ENCODE measurements at regions not wholly inside any gene's neighbourhood (a gene's known extent, or its start where the extent isn't known, plus 50 kb on each side); places are given as distances from the start of the nearest gene placed in this dataset.

GRCh38 chr16:59192551-59193199, 458.6 kb upstream of the GOT2 start:
- TF ChIP-seq, protein P1, sequence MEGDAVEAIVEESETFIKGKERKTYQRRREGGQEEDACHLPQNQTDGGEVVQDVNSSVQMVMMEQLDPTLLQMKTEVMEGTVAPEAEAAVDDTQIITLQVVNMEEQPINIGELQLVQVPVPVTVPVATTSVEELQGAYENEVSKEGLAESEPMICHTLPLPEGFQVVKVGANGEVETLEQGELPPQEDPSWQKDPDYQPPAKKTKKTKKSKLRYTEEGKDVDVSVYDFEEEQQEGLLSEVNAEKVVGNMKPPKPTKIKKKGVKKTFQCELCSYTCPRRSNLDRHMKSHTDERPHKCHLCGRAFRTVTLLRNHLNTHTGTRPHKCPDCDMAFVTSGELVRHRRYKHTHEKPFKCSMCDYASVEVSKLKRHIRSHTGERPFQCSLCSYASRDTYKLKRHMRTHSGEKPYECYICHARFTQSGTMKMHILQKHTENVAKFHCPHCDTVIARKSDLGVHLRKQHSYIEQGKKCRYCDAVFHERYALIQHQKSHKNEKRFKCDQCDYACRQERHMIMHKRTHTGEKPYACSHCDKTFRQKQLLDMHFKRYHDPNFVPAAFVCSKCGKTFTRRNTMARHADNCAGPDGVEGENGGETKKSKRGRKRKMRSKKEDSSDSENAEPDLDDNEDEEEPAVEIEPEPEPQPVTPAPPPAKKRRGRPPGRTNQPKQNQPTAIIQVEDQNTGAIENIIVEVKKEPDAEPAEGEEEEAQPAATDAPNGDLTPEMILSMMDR (IDR thresholded peaks at IDR 0.05; ENCODE audit: borderline replicate concordance, insufficient read depth, low read depth, low read length): peak; percentile 46; the same call in 1 of the 2 replicates
- H3K4me3 ChIP-seq (ENCODE audit: low read depth, low read length): no peak overlapping the region

GRCh38 chr16:59190731-59191130, 456.6 kb upstream of the GOT2 start:
- TF ChIP-seq, protein P1 (IDR thresholded peaks at IDR 0.05; ENCODE audit: borderline replicate concordance, insufficient read depth, low read depth, low read length): no peak
- no peak overlapping the region for H3K4me3 ChIP-seq (ENCODE audit: low read depth, low read length)

DNA sequence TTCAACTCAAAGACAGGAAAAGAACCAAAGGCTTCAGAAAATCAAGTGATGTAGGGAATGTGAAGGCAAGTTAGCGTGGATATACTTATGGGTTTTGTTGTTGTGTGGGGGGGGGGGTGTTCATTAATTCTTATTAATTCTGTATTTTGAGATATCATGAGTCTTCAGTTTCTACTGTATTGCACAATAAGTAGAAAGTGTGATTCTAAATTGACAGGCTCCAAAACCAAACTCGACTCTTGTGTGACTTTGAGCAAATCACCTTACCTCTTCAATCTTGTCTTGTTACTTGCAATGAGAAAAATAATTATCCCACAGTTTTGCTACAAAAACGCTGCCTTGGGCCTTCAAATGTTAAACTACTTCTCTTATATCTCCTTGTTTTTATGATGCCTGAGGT, 453.9 kb upstream of the GOT2 start:
- TF ChIP-seq, protein P1 (IDR thresholded peaks at IDR 0.05; ENCODE audit: borderline replicate concordance, insufficient read depth, low read depth, low read length): no peak

DNA sequence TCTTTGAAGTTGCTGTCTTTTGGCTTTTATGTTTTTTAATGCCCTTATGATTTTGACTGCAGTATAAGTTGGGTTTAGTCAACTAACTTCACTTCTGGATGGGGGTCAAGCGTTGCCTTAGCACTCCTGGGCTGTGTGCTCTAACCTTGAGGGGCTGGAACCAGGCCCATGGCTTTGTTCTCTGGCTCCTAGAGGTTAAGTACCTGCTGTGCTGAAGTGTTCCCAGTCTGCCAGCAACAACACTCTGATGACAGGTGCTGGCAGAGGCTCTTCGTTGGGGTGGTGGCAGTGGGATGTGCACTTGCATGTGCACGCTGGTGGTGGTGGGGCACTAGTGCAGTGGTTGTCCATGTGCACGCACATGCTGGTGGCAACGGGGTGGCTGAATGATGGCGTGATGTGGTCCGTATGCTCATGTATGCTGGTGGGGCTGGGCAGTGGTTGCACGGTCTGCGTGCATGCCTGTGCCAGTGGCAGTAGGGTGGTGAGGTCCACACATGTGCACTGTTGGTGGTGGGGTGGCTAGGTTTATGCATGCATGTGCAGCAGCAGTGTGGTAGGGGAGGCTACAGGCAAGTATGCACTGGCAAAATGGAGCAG, 447.8 kb upstream of the GOT2 start:
- H3K4me3 ChIP-seq (ENCODE audit: low read depth, low read length): no peak overlapping the region
- TF ChIP-seq, protein P1 (IDR thresholded peaks at IDR 0.05; ENCODE audit: borderline replicate concordance, insufficient read depth, low read depth, low read length): no peak

More for the DNA sequence above, 453.9 kb upstream of the GOT2 start:
- no peak overlapping the region for H3K4me3 ChIP-seq (ENCODE audit: low read depth, low read length)

GRCh38 chr16:59180083-59180476, 446.0 kb upstream of the GOT2 start:
- TF ChIP-seq, protein P1 (IDR thresholded peaks at IDR 0.05; ENCODE audit: borderline replicate concordance, insufficient read depth, low read depth, low read length): no peak
- no peak overlapping the region for H3K4me3 ChIP-seq (ENCODE audit: low read depth, low read length)

DNA sequence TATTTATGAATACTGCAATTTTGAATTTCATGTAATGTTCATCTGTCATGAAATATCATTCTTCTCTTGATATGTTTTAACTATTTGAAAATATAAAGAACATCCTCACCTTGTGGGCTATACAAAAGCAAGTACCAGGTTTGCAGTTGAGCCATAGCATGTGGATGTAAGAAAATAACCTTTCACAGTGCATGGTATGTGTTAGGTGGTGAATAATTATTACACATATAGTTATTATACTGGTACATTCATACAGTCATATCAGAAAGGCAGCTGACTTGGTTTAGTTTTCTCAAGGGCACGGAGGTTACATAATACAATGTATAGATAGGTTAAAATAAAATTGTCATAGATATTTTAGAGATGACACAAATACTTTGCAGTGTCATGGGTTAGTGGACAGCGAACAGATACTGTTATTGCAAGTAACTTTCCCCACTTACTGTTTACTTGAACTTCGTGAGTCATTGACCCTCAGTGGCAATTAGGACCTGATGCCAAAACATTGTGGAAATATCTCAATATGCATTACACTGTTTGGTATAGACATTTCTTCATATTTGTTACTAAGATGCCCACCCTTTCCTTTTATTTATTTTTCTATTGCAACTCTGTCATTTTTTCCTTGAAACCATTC, 445.4 kb upstream of the GOT2 start:
- H3K4me3 ChIP-seq (ENCODE audit: low read depth, low read length): no peak overlapping the region
- TF ChIP-seq, protein P1 (IDR thresholded peaks at IDR 0.05; ENCODE audit: borderline replicate concordance, insufficient read depth, low read depth, low read length): no peak
